GM18907 (cell line): ENCODE measurements at regions not wholly inside any gene's neighbourhood (a gene's known extent, or its start where the extent isn't known, plus 50 kb on each side); places are given as distances from the start of the nearest gene placed in this dataset.
"Not testable (repeated sequence)": the region's sequence is repeated elsewhere in the genome, so short reads cannot be mapped to it uniquely, and the experiment has no call there.

ENCODE experiments used
- ATAC-seq: cut with Tn5 transposase; IDR thresholded peaks from one replicate; pipeline ENCODE4 v1.9.1; 2021; ENCODE audit warnings: mild to moderate bottlenecking, moderate library complexity; ENCODE audit not compliant: unreplicated experiment

DNA sequence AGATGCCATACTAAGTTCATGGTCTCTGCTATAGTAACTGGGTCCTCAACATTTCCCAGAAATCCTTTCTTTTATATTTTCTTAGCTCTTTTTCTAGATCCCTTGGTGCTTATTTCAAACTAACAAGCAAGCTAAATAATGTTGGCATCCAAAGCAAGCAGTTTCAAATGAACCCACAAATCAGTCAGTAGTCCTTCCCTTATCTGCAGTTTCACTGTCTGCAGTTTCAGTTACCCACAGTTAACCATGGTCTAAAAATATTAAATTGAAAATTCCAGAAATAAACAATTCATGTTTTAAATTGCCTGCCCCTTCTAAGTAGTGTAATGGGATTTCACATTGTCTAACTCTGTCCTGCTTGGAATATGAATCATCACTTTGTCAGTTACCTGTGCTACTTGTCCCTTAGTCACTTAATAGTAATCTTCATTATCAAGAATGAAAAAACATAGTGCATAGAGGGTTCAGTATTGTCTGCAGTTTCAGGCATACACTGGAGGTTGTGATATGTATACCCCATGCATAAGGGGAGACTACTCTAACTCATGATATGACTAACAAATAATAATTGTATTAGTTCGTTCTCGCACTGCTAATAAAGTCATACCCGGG, 633.7 kb downstream of the MECOM start:
- no peak for ATAC-seq

DNA sequence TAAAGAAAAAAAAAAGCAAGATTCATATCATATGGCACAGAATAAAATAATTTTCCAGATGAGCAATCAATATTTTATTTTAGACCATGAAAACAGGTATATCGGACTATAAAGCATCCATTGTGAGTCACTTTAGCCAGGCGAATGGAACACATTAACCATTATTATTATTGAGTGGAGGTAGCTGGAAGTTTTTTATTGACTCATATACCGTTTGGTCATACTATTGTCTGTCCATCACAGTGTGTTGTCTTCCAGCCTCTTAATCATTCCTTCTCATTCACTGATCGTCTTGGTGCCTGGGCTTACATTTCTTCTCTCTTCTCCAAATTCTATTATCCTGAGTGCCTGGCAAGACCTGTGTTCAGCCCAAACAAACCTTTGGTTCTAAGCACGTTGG, 634.8 kb downstream of the MECOM start:
- no peak for ATAC-seq

DNA sequence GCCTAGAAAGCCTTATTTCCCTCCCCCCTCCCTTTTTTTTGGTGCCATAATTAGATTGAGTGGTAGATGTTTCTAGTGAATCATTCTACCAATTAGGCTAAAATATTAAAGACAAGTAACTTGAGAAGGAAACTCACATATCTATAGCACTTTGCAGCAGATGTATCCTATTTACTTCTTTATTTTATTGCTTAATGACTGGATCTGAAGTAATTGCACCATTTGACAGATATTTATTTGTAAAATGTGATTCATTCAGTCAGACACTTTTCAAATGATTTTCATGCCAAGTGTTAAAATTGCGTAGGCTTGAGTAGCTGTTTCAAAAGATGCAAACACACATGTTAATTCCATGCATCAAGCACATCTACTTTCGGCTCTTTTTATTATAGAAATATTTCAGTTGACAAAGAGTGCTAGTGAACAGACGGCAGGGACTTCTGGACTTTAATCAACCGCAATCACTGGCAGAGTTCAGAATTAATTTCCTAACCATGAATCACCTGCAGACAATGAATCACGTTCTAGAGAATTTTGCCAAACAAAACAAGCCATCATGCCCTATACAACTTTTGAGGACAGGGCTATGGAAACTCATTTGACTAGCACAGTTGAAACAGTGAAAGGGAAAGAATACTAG, 636.8 kb downstream of the MECOM start:
- no peak for ATAC-seq

DNA sequence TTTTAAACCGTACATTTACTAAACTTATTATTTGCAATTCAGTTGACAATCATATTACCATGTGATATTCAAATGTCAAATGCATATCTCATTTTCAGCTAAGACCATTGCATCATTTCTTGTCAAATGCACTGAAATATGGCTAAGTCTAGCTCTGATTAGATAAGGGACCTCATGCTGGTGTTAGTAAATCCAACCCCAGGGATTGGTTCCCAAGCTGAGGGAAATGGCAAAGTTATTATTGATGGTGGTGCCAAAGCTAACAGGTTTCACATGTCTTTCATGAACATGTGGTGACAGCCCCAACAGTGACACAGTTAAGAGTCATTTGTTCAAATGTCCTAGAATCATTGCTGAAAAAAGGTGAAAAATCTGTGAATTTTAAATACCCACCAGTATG, 641.1 kb downstream of the MECOM start:
- ATAC-seq = no peak

DNA sequence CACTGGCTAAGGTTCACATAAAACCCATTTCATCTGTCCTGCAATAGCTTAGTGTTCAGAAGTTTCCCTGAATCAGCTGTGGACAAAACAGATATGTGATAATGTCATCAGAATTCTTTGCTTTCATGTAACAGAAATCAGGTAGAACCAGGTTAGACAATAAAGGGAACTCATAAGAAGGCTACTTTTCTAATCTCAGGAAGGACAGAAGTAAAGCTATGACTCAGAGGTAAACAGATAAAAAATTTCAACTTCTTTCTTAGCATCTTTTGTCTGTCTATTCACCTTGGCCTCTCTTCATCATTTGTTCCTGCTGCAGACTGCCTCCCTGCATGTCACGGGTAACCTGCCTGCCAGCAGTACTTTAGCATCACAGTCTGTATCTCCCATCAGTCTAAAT, 643.1 kb downstream of the MECOM start:
- ATAC-seq = no peak

DNA sequence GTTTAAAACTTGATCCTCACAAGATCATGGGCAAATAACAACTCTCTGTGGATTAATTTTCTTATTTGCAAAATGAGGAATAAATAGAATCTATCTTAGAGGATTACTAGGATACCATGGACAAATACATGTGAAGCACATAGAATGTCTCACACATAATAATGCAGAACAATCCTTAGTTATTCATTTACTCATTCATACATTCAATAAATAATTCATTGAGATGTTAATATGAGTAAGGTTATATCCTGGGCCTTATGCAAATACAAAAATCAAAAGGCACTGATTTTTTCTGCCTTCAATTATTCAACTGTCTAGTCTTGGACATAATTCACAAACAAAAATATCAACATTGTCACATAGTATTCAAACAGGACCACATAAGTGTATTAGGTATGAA, 654.1 kb downstream of the MECOM start:
- no peak for ATAC-seq

DNA sequence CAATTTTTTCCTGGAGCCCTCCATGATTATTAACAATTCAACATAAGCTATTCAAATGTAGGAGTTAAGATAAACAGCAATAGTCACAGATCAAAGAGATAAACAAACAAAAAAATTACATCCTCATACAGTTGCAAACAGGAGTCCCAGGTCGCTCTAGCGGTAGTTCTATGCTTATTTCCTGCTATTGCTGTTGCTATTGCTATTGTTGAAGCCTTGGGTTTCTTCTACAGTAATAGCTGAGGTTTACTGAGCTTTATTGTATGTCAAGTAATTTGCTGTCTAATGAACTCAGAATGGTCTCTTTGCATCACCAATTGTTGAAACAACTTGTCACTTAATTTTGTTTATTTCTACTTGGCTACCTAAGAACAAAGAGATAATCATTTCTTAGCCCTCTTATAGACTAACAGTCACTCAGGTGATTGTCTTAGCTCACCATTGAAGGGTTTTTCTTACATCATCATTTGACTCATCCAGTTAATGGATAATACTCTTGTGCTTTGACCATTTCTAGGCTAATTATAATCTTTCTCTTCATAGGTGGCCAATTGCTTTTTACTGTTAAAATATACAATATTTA, 654.6 kb downstream of the MECOM start:
- no peak for ATAC-seq

DNA sequence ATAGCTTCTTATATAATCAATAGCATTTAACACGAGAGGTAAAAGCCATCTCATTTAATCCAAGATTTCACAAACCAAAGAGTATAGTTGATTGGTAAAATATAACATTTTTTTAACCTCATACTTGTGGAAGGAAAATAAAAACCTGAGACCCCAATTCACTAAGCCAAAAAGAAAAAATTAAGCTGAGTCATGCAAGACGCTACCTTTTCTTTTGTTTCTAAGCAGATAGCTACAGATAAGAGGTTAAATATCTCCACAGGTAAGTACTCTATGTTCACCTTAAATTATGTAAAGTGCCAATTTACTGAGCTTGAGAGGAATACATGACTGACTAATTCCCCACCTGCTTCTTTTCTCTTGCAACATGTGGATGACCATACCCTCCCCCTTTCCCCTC, 656.4 kb downstream of the MECOM start:
- no peak for ATAC-seq

DNA sequence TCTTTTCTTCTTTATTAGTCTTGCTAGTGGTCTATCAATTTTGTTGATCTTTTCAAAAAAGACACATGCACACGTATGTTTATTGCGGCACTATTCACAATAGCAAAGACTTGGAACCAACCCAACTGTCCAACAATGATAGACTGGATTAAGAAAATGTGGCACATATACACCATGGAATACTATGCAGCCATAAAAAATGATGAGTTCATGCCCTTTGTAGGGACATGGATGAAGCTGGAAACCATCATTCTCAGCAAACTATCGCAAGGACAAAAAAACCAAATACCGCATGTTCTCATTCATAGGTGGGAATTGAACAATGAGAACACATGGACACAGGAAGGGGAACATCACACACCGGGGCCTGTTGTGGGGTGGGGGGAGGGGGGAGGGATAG, 657.1 kb downstream of the MECOM start:
- ATAC-seq = not testable (repeated sequence)

DNA sequence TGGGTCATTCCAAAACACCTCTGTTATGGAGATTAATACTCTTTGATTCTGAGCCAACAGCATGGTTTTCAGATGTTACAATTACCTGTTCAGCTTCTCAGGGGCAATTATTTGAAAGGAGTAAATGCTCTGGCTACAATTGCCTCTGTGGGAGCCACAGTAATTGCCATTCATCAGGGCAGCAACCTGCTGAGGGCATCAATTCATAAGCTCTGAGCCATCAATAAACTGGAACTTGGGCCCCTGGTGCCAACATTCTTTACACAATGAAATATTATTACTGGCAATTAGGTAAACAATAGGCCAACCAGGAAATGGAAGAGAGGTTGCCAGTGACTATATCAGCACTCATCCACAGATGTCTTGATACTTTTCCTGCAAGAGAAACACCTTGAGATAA, 660.8 kb downstream of the MECOM start:
- no peak for ATAC-seq

DNA sequence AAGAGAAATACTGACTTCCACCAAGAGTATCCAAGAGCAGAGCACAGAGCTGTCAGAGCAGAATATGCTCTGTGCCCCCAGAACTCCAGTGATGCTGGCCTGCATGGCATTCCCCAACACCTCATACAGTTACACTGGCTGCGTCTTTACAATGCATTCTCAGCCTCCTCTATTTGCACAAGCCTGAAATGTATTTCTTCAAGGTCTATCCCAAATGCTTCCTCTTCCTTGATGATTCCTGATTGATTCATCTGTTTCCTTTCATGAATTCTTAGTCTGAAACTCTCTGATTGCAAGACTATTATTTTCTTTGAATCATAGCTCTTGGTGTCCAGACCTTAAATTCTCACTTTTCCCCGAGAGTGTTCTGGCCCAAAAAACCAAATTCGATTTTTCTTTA, 664.7 kb downstream of the MECOM start:
- no peak for ATAC-seq

DNA sequence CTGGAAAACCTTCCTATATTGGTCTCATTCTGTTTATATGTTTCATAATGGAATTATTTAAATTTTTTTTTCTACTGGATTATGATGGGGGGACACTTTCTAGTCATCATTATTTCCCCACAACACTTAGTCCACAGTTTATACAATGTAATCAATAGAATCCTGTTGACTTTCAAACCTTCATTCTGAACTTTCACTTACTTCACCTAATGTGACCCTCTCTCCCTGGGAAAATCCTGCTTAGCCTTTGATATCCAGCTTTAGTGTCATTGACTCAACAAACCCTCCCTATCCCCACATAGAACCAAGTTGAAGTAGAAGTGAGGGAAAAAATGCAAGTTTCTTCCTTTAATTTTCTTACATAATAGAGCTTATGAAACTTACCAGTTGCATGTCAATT, 666.0 kb downstream of the MECOM start:
- no peak for ATAC-seq

DNA sequence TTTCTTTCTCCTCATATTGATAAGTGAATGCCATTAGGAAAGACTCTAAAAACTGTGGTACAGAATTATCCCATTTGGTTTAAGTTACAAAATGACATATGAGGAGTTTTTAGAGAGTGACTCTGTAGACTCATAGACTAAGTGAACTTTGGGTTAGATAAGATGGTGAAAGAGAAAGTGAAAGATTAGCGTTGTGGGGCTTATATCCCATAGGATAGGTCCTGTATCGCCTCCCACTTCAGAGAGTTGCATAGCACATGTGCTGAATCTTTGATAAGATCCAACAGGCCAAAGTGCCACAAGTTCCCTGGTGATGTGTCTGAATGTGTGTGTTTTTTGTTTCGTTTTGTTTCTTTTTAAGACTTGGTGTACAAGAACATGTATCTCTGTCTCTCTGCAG, 666.9 kb downstream of the MECOM start:
- no peak for ATAC-seq

DNA sequence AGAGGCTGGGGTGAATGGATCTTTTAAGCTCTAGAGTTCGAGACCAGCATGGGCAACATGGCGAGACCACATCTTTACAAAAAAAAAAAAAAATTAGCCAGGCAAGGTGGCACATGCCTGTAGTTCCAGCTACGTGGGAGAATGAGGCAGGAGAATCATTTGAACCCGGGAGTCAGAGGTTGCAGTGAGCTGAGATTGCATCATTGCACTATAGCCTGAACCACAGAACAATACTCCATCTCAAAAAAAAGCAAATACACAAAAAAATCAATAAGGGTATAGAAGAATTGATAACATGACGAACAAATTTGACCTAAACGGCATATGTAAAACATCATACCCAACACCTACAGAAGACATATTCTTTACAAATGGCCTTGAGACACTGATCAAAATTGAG, 668.4 kb downstream of the MECOM start:
- ATAC-seq = no peak

DNA sequence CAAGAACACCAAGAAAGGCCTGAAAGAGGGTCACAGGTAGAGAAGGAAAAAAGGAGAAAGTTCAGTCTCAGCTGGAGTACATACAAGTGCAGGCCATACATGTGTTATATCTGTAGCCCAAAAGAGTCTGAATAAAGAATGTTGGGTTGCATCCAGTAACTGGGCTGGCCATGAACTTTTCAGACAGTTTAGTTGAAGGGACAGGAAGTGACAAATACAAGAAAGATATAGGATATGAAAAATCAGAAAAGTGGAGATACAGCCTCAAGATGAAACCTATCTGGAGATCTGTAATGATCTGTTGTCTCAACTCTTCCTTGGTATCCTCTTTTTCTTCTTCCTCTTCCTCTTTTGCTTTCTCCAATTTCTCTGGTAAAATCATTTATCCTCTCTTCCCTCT, 671.7 kb downstream of the MECOM start:
- no peak for ATAC-seq

DNA sequence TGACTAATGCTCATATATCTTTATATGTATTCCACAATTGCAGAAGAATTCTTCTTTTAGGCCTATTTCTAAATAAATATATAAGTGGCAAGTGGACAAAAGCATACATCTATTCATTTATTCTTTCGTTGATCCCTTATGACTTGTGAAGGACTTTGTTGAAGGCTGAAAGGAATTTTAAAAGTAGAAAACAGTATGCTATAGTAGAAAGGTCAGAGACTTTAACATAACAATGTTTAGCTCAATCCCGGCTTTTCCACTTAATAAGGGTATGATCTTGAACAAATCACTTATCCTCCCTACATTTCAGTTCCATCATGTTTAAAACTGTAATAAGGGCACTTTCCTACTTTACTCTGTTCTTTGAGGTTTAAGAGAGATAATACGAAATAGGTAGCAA, 672.9 kb downstream of the MECOM start:
- no peak for ATAC-seq

DNA sequence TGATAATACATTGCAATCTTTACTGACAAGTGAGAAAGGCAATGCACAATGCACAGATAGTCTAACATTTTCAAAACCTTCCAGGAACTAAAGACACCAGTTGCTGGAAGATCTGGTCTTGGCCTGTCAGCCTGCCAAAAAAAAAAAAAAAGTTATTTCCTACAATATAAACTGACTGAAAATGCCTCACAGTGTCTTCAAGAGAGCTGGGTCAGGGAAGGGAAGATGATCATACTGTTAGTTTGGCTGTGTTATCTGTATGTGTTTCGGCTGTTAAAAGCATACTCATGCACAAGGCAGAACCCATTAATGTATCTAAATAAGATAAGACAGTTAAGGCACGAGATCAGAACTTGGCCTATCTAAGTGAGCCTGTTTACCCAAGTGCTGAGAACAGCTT, 673.4 kb downstream of the MECOM start:
- ATAC-seq = no peak

DNA sequence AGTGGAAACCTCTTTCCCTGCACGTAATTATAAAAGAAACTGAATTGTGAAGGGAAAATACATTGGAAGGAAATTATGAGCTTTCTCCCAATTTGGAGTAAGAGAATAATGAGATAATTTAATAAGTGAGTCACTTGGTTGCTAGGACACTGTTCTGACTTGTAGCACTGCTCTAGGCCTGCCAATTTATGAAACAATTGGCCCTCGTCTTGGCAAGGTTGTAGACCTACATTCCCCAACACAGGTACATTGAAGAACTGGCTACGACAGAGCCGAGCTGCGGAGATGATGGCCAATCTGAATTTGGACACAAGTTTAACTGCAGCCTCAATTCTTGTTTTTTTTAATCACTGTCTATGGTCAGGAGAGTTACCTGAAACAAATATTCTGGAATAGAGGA, 674.1 kb downstream of the MECOM start:
- no peak for ATAC-seq

DNA sequence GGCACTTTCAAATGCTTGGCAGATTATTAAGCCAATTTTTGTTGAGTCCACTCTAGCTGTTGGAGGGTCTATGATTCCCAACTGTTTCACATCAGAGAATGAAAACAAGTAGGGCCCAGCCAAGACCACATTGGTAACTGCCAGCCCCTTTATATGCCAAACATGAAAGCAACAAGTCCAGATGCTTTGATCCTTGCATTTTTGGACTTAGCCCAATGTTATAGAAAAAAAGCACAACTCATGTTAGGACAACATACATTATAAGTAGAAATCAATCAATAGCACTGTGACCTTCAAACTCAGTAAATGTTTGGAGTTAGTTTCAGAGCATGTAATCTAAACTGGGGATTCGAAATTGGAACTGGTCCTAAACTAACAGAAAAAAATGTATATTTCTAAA, 674.7 kb downstream of the MECOM start:
- no peak for ATAC-seq

DNA sequence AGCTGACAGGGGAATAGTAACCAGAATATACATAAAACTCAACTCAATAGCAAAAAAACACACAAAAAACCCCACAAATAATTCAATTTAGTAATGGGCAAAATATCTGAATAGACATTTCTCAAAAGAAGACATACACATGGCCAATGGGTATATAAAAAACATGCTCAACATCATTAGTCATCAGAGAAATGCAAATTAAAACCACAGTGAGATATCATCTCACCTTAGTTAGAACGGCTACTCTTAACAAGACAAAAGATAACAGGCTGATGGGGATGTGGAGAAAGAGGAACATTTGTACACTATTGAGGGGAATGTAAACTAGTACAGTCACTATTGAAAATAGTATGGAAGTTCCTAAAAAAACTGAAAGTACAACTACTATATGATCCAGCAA, 678.6 kb downstream of the MECOM start:
- no peak for ATAC-seq

DNA sequence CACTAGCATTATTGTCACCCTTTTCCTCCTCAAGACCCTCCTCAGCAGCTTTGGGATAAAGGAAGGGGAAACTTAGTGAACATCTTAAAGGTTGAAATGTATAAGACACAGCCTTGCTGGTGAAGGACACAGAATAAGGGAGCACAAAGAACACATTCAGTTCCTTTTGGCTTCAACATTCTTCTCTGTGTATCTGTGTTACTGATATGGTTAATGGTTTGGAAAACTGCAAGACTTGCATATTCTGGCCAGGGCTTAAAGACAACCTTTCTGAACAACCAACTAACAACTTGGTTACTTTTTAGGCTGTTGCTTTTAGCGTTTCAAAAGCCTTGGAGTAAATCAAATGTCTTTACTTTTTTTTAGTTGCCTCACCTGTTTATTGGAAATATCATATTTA, 680.5 kb downstream of the MECOM start:
- ATAC-seq = no peak

DNA sequence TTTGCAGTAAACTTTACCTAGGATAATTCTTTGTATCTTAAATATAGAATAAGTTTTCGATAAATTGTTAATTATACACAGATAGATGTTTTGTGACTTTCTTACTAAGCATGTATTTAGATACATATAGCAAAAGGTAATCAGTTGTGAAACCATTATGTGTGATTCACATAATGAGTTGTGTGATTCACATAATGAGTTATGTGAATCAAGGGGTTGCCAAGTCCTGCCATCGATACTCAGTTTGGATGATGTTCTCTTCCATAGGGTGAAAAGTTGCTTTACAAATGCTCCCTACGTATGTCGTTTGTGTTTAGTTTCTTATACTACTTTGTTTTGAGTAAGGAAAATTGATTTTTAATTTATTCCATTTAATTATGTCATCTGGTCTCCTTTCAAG, 682.1 kb downstream of the MECOM start:
- no peak for ATAC-seq
